Fibroblast of skin of abdomen (primary cell): ENCODE measurements at regions not wholly inside any gene's neighbourhood (a gene's known extent, or its start where the extent isn't known, plus 50 kb on each side); places are given as distances from the start of the nearest gene placed in this dataset.
"Not testable (repeated sequence)": the region's sequence is repeated elsewhere in the genome, so short reads cannot be mapped to it uniquely, and the experiment has no call there.

Experiments used
- DNase-seq: peaks from one replicate; pipeline ENCODE4 v3.0.0-alpha.2; 2013

DNA sequence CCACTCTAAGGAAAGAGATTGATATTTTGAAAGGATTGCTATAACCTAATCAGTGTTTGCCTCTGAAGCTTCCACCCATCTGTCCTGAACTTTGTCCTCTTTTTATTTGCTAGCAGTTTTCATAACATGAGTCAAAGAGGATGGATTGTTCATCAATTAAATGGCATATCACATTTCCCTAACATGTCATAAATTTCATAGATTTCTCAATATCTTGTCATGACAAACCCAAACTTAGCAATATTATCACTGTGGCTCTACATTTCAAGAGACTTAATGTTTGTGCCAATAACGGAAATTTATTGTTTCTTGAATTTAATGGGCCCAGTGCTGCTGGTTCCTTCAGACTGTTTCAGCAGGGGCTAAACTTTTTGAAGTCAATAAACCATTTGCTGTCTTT lies 330.3 kb downstream of the CAAP1 start:
- no peak for DNase-seq

DNA sequence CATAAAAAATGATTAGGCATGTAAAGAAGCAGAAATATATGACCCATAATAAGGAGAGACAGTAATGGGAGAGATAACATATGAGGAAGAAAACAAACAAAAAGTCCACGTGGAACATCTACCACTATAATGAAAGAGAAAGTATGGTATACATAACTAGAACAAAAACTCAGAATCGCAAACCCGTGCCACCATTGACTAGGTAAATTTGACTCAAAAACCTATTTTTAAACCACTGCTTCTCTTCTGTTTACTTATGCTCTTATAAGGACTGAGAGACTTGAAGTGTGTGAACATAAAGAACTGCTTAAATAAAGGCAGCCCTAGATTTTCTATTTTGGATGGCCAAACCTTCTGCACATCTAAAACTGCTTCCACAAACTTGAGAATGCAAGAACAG lies 330.7 kb downstream of the CAAP1 start:
- DNase-seq: no peak

DNA sequence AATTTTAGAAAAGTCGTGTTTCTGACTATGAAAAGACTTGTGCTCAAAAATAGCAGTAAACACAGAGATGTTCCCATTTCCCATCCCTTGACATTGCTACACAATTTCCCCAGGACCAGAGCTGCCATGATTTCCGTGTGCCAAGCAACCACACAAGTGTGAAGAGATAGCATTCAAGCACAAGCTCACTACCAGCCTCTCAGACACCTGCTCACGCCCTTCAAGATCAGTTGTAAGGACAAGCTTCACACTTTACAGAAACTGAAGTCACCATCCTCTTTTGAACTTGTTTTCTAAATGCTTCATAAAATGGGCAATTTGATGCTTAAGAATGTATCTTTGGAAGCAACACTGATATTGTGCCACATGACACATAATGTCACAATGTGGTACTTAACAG lies 333.1 kb downstream of the CAAP1 start:
- DNase-seq: no peak

DNA sequence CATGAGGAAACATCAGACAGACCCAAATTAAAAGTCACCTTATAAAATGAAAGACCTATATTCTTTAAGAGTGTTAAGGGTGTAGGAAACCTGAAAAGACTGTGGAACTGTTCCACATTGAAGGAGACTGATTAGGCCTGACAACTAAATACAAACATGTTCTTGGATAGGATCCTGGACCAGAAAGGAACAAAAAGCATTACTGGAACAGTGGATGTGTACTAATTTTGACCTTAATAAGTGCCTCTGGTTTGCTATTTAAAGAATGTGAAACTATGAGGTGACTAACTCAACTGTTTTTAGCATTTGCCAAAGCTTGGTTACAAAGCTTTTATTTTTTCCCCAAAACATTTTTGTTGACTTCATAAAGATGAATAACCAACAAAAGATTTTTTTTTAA lies 340.6 kb downstream of the CAAP1 start:
- no peak for DNase-seq

DNA sequence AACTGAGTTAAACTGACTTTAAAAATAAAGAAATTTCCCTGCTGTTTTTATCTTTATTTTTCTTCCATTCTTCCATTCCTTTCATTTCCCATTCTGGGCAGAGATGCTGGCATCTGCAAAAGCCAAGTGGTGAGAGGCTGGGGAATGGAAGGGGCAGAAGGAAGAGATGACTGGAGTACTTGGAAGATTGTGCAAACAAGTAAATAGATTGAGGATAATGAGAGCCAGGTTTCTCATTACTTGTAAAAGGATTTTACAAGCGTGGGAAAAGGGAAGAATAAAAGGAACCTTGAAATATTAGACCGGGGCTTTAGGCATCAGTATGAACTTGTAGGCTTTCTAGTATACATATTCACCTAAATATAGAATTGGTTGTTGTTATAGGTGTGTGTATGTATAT lies 341.2 kb downstream of the CAAP1 start:
- DNase-seq: no peak

DNA sequence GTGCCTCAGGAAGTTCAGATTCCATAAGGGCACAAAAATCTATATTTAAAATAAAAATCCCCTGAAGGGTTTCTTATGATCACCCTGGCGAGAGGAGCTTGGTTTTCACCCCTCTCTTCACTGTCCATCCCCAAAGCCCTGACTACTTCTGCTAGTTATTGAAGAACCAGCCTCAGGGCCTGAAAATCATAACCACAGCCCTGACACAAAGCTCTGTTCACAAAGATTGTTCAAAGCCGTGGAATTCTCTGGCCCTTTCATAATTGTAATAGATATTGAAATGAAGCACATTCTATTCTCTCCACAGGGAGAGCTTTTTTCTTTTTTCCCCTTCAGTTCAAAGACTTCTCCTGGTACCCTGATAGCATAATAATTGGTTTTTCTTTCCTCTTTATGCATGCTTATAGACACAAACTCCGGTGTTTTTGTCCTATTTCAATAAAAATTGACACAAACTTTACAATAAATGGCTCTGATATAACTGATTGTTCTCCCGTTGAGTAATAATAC lies 343.8 kb downstream of the CAAP1 start:
- no peak for DNase-seq

DNA sequence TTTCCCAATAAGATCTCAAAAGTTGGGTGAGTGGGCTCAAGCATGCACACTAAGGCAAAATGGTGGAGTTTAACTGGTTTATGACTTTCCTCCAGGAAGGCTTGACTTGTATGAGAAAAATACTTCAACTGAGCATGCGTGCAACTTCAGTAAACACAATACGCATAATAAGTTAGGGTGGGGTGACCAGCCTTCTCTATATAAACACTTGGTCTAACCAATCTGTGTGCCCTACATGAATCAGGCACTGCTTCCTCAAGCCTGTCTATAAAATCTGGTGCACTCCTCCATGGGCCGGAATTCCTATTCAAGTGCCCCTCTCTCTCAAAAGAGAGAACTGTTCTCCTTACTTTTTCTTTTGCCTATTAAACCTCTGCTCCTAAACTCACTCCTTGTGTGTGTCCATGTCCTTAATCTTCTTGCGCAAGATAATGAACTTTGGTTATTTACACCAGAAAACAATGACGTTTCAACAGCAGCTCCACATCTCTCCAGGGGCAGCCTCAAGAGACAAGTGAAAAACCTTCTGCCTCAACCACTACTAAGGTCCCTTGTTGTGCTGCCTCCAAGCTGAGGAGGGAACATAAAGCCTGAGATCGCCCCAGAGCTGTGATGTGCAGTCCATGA lies 352.6 kb downstream of the CAAP1 start:
- no peak for DNase-seq

DNA sequence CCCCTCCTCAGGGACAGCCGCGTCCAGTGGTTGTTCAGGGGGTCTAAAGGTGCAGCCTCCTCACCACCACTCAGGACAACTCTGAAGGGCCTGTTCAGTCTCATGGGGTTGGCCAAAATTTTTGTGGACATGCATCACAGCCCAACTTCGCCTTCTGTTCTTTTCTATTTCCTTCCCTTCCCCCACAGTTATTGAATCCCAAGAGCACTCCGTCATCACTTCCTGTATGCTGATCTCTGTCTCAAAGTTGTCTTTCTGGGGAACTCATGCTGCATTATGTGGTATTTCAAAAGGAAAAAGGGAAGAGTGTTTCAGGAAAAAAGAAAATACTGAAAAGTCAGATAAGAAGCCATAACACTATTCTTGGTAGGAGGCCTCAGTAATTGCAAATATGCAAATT lies 355.4 kb downstream of the CAAP1 start:
- DNase-seq: no peak

DNA sequence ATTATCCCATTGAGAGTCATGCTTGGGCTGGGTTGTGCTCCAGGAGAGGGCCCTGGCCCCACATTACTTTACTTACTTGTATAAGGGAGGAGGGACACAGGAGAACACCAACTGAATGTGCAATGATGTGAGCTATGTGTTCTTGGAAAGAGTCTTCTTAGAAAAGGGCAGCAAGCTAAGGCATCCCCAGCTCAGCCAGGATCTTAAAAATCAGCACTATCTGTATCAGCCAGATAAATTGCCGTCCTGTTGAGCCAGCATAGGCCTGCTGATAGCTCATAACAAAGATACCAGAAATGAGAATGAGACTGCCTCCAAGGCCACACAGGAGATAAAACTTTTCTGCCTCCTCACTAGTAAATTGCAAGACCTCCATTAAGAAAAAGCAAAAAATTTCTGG lies 357.5 kb downstream of the CAAP1 start:
- no peak for DNase-seq

DNA sequence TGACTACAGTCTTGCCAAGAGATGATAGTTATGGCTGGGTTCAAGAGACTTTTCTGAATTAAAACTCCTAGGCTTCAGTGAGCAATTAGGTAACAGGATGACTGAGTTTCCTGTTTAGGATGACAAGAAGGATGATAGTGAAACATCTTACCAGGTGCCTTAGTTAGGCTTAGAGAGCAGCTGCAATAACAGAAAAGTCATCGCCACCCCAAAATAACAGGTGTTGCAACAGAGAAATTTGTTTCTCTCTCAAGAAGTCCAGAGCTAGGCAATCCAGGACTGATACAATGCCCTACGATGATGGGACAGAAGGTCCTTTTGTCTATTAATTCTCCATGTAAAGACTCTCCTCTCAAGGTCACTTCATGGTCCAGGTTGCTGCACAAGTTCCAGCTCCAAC lies 361.8 kb downstream of the CAAP1 start:
- no peak for DNase-seq

DNA sequence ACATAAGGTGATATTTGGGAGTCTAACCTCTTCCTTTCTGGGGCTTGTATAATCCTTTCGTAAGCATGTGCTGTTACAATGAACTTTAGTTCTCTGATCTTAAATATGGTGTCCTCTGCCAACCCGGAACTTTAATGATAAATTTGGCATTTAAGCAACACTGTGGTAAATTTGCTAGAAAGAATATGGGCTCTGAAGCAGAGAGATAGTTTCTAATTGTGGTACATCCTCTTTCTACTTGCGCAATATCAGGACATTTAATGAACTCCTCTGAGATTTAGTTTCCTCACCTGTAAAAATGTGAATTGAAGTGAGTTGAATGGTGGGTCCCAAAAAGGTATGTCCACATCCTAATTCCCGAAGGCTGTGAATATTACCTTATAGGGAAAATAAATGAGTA lies 364.7 kb downstream of the CAAP1 start:
- no peak for DNase-seq

DNA sequence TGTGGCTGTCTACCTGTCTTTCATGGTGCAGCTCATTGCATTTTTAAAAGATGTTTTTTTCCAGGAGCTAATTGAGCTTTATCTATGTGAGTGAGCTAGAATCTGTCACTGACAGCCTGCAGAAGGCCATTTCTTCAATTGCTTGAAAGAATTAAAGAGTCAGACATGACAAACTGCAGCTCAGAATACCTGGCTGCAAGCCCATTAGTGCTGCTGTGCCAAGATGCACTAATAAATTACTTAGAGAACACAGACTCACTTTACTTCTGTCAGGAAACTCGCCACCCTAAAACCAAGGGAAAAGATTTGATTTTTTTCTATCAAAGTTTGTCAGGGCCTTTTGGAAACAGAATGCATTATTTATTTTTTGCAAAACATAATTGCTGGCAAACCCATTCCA lies 368.3 kb downstream of the CAAP1 start:
- DNase-seq: no peak

DNA sequence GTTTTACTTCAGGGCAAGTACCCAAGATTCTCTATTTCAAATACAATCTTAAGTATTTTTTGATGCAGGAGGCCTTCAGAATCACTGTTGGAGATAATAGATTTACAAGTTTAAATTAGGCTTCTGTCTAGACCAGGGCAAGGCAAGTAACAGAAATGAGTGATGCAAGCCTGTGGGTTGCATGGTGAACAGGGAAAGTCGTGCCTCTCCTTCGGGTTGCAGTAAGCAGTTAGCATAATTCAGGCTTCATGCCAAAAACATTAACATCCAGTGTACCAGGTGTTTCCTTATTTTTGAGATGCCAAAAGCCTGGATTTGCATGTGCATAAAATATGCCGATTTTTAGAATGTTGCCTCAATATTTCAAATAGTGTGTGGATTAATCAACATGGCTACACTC lies 369.0 kb downstream of the CAAP1 start:
- no peak for DNase-seq

DNA sequence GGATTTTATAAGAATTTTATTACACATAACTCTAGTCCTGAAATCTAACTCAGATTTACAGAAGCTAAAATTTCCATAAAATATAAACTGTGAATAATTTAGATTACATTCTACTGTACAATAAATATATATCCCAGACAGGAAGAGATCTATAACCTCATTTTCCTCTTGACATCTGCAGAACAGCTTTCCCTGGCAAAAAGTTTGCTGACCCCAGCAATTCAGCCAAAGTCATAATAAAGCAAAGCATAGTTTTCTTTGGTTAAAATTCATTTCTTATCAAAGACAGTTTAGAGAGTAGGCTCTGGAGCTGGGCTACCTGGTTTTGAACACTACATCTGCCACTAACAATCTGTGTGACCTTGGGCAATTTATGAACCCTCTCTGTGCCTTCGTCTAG lies 372.5 kb downstream of the CAAP1 start:
- DNase-seq: no peak

DNA sequence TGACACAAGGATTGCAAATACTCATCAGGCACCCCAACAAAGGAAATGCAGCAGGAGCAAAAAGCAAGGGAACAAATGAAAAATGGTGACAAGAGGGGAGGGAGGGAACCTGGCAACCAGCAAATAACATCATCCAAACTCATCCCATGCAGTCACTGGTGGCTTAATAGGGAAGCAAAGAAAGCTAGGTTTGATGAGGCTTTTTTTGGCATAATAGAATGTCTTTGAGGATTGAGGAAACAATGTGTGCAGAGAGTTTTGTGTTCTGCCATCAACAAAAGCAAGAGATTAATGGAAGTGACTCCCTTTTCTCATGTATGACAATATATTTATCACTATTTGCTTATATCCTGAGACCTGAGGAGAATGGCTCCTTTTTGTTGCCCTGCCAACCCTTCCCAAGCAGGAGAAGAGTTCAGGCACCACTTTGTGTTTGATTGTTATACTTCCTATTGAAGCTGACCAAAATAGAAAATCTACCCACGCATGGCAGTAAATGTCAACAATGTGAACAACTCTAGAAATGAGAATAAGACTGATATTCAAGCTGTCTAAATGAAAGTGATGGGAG lies 375.7 kb downstream of the CAAP1 start:
- DNase-seq: no peak

DNA sequence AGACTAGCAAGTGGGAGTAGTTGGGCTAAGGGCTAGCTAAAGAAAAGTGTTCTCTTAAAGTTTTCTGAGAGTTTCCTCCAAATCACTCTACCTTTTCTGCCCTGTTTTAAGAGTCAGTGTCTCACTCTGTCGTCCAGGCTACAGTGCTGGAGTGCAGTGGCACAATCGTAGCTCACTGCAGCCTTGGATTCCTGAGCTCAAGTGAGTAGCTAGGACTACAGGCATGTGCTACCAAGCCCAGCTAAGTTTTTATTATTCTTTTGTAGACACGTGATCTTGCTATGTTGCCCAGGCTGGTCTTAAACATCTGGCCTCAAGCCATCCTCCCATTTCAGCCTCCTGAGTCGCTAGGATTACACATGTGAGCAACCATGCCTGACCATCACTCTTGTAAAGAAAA lies 378.9 kb downstream of the CAAP1 start:
- no peak for DNase-seq

DNA sequence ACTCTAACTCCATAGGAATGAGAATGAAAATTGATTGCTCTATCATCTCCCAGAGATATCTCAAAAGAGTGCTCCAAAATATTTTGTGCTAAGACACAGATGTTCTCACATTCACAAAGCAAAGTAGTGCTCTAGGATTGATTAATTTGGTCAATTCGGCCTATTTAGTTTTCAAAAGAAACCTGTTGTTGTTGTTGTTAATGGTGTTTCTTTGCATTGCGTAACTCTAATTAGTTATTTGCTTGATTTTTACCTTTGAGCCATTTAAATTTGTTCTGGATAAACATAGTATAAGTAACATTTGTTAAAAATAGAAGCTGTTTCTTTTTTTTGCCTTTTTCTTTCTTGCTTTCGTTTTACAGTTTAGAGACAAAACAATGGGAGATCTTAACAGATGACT lies 382.5 kb downstream of the CAAP1 start:
- DNase-seq: no peak

DNA sequence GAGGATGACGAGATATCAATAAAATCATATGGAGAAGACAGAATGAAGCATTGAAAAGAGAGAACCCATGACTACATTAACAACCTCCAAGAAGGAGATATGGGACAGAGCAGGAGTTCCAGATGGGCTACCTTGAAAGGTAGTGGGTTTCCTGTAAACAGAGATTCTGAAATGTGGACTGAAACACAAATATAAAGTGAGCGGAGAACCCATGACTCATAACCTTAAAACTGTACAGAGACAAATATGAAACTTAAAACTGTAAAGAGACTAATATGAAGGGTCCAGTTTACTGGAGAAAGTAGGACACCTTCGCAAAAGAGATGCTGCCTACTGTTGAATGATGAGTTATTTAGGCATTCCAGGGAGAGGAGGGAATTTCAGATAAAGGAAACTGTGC lies 383.7 kb downstream of the CAAP1 start:
- no peak for DNase-seq

DNA sequence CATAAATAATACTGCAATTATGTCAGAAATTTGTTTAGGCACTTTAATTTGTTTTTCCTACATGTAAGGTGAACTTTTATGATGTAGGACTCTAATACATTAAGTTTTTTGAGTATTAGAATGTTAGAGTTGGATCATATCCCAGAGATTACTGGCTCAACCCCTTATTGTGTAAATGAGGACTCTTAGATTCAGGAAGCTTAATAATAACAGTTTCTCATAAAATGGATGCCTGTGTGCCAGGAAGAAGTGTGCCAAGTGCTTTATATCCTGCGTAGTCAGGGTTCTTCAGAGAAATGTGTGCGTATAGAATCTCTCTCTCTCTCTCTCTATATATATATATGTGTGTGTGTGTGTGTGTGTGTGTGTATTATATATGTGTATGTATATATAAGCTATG lies 388.5 kb downstream of the CAAP1 start:
- no peak for DNase-seq

DNA sequence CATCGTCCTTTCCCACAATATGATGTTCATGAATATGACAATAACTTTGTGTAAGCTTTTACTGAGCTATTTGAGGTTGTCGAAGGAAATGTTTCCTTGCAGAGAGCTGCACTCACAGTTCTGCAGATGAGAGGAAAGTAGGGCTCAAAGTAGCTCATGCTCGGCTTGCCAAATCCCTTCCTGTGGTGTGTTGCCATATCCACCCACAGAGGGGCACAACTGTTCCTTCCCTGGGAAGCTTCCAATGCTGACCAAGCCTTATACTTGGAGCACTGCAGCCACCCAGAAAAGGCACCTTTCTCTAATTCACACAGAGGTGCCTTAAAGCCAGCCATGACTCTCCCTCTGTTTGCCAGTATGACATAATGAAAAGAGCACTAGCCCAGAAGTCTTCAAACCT lies 390.3 kb downstream of the CAAP1 start:
- no peak for DNase-seq

DNA sequence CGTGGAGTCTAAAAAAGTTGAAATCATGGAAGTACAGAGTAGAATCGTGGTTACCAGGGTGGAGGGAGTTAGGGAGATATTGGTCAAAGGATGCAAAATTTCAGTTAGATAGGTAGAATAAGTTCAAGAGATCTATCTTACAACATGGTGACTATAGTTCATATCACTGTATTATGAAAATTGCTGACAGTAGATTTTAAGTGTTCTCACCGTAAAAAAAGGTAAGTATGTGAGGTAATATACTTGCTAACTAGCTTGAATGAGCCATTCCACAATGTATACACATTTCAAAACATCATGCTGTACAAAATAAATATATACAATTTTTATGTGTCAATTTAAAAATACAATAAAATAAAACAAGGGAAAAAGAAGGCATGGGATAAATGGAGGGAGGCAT lies 392.1 kb downstream of the CAAP1 start:
- DNase-seq: no peak

DNA sequence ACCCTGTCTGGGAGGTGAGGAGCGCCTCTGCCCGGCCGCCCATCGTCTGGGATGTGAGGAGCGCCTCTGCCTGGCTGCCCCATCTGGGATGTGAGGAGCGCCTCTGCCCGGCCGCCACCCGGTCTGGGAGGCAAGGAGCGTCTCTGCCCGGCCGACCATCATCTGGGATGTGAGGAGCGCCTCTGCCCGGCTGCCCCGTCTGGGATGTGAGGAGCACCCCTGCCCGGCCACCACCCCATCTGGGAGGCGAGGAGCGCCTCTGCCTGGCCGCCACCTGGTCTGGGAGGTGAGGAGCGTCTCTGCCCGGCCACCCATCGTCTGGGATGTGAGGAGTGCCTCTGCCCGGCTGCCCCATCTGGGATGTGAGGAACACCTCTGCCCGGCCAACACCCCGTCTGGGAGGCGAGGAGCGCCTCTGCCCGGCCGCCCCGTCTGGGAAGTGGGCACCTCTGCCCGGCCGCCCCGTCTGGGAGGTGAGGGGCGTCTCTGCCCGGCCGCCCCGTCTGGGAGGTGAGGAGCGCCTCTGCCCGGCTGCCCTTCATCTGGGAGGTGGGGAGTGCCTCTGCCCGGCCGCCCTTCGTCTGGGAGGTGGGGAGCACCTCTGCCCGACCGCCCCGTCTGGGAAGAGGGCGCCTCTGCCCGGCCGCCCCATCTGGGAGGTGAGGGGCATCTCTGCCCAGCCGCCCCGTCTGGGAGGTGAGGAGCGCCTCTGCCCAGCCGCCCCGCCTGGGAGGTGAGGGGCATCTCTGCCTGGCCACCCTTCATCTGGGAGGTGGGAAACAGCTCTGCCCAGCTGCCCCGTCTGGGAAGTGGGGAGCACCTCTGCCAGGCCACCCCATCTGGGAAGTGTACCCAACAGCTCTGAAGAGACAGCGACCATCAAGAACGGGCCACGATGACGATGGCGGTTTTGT lies 399.7 kb downstream of the CAAP1 start:
- DNase-seq: not testable (repeated sequence)

DNA sequence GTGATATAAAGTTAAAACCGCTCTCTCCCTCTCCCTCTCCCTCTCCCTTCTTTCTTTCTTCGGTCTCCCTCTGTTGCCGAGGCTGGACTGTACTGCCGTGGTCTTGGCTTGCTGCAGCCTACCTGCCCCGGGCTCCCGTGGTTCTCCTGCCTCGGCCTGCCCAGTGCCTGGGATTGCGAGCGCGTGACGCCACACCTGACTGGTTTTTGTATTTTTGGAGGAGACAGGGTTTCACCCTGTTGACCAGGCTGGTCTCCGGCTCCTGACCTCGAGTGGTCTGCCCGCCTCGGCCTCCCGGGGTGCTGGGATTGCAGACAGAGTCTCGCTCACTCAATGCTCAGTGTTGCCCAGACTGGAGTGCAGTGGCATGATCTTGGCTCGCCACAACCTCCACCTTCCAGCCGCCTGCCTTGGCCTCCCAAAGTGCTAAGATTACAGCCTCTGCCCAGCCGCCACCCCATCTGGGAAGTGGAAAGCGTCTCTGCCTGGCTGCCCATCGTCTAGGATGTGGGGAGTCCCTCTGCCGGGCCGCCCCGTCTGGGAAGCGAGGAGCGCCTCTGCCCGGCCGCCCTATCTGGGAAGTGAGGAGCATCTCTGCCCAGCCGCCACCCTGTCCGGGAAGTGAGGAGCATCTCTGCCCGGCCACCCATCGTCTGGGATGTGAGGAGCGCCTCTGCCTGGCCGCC lies 400.5 kb downstream of the CAAP1 start:
- DNase-seq: not testable (repeated sequence)
